ENCODE measurements at regions not wholly inside any gene's neighbourhood (a gene's known extent, or its start where the extent isn't known, plus 50 kb on each side); places are given as distances from the start of the nearest gene placed in this dataset.
A peak's percentile ranks its signal among the peaks of the same experiment; 100 is the strongest.

- DNase-seq (ENCODE audit: extremely low read depth in 1 of 4, low spot score in 3 of 4) (peak in 1 of 4 experiments; percentile 6), ATAC-seq (no peak), FAIRE-seq (peak; percentile 55)
- Histone ChIP-seq H3K4me2 (ENCODE audit: insufficient read depth, low read length) (no peak overlapping the region), H4K20me1 (replicated peaks; ENCODE audit: control insufficient read depth, insufficient read depth, low read length) (no peaks in the 10 kb centered on the region; the same call in 1 of the 2 replicates), H3K9me3 (replicated peaks; ENCODE audit: control insufficient read depth, insufficient read depth, low read depth, low read length) (no peaks in the 10 kb centered on the region), H3K4me1 (replicated peaks in 1 of 2; ENCODE audit: control insufficient read depth in 2 of 2, insufficient read depth in 2 of 2, low read length in 2 of 2) (peaks cover 0 to 4% of the 10 kb centered on the region in 2 experiments; a peak in 1 of 5 replicates), H3K4me3 (no peak overlapping the region), H3K79me2 (ENCODE audit: control insufficient read depth, insufficient read depth, low read length) (no peaks in the 10 kb centered on the region), H3K36me3 (ENCODE audit: control insufficient read depth, insufficient read depth, low read length) (no peaks in the 10 kb centered on the region), H3K27ac (ENCODE audit: extremely low read depth, low read depth, low read length) (no peak overlapping the region), H3K27me3 (ENCODE audit: control insufficient read depth in 2 of 2, insufficient read depth in 2 of 2, low read length in 2 of 2) (peaks cover 45 to 56% of the 10 kb centered on the region in 2 experiments; a peak in 4 of 5 replicates), H3K9ac (ENCODE audit: insufficient read depth in 1 of 2, low read depth in 2 of 2, low read length in 2 of 2) (no peak overlapping the region), H2AFZ (ENCODE audit: low read depth, low read length) (no peak overlapping the region), H3K9me1 (ENCODE audit: control insufficient read depth, insufficient read depth, low read length) (no peaks in the 10 kb centered on the region)
- ChIA-PET CTCF (ENCODE audit: low intra/inter-chr PET ratio) (no interaction called here), POLR2A (no interaction called here)
- WGBS (ENCODE audit: insufficient coverage, low coverage, missing lambda C conversion rate), result 1% methylated on average over 7 of the region's 7 CpGs
- TF ChIP-seq RB1 (IDR thresholded peaks at IDR 0.05; ENCODE audit: low read depth) (no peak), MLLT1 (IDR thresholded peaks at IDR 0.05) (no peak), L3MBTL2 (IDR thresholded peaks at IDR 0.05) (peak; percentile 82), SRF (CRISPR knock-in tag; IDR thresholded peaks at IDR 0.05) (peak in 1 of 2 experiments; percentile 15; a peak in 1 of 4 replicates), NRF1 (conservative IDR thresholded peaks at IDR 0.05 in 1 of 2, IDR thresholded peaks at IDR 0.05 in 1 of 2) (peak; percentile 56 to 68; a peak in 3 of 4 replicates)
- TF ChIP-seq, protein P1, sequence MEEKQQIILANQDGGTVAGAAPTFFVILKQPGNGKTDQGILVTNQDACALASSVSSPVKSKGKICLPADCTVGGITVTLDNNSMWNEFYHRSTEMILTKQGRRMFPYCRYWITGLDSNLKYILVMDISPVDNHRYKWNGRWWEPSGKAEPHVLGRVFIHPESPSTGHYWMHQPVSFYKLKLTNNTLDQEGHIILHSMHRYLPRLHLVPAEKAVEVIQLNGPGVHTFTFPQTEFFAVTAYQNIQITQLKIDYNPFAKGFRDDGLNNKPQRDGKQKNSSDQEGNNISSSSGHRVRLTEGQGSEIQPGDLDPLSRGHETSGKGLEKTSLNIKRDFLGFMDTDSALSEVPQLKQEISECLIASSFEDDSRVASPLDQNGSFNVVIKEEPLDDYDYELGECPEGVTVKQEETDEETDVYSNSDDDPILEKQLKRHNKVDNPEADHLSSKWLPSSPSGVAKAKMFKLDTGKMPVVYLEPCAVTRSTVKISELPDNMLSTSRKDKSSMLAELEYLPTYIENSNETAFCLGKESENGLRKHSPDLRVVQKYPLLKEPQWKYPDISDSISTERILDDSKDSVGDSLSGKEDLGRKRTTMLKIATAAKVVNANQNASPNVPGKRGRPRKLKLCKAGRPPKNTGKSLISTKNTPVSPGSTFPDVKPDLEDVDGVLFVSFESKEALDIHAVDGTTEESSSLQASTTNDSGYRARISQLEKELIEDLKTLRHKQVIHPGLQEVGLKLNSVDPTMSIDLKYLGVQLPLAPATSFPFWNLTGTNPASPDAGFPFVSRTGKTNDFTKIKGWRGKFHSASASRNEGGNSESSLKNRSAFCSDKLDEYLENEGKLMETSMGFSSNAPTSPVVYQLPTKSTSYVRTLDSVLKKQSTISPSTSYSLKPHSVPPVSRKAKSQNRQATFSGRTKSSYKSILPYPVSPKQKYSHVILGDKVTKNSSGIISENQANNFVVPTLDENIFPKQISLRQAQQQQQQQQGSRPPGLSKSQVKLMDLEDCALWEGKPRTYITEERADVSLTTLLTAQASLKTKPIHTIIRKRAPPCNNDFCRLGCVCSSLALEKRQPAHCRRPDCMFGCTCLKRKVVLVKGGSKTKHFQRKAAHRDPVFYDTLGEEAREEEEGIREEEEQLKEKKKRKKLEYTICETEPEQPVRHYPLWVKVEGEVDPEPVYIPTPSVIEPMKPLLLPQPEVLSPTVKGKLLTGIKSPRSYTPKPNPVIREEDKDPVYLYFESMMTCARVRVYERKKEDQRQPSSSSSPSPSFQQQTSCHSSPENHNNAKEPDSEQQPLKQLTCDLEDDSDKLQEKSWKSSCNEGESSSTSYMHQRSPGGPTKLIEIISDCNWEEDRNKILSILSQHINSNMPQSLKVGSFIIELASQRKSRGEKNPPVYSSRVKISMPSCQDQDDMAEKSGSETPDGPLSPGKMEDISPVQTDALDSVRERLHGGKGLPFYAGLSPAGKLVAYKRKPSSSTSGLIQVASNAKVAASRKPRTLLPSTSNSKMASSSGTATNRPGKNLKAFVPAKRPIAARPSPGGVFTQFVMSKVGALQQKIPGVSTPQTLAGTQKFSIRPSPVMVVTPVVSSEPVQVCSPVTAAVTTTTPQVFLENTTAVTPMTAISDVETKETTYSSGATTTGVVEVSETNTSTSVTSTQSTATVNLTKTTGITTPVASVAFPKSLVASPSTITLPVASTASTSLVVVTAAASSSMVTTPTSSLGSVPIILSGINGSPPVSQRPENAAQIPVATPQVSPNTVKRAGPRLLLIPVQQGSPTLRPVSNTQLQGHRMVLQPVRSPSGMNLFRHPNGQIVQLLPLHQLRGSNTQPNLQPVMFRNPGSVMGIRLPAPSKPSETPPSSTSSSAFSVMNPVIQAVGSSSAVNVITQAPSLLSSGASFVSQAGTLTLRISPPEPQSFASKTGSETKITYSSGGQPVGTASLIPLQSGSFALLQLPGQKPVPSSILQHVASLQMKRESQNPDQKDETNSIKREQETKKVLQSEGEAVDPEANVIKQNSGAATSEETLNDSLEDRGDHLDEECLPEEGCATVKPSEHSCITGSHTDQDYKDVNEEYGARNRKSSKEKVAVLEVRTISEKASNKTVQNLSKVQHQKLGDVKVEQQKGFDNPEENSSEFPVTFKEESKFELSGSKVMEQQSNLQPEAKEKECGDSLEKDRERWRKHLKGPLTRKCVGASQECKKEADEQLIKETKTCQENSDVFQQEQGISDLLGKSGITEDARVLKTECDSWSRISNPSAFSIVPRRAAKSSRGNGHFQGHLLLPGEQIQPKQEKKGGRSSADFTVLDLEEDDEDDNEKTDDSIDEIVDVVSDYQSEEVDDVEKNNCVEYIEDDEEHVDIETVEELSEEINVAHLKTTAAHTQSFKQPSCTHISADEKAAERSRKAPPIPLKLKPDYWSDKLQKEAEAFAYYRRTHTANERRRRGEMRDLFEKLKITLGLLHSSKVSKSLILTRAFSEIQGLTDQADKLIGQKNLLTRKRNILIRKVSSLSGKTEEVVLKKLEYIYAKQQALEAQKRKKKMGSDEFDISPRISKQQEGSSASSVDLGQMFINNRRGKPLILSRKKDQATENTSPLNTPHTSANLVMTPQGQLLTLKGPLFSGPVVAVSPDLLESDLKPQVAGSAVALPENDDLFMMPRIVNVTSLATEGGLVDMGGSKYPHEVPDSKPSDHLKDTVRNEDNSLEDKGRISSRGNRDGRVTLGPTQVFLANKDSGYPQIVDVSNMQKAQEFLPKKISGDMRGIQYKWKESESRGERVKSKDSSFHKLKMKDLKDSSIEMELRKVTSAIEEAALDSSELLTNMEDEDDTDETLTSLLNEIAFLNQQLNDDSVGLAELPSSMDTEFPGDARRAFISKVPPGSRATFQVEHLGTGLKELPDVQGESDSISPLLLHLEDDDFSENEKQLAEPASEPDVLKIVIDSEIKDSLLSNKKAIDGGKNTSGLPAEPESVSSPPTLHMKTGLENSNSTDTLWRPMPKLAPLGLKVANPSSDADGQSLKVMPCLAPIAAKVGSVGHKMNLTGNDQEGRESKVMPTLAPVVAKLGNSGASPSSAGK (IDR thresholded peaks at IDR 0.05), result peak; percentile 29; the same call in 1 of the 2 replicates
- no TSS peak for BruUV-seq (replicated peaks)
- in situ Hi-C loops (cut with MboI), result no loop called here
- intact Hi-C loops (cut with micrococcal nuclease), result no loop called here
Observed at GRCh38 chr9:96173640-96174039, 128.3 kb downstream of the HSD17B3 start.
